SKM-1 (cell line): ENCODE measurements at regions not wholly inside any gene's neighbourhood (a gene's known extent, or its start where the extent isn't known, plus 50 kb on each side); places are given as distances from the start of the nearest gene placed in this dataset.
"Not testable (repeated sequence)": the region's sequence is repeated elsewhere in the genome, so short reads cannot be mapped to it uniquely, and the experiment has no call there.

Experiments used
- DNase-seq: peaks from one replicate; lab custom pipeline; 2025; ENCODE audit not compliant: unreplicated experiment; lab: John Stamatoyannopoulos, UW

DNA sequence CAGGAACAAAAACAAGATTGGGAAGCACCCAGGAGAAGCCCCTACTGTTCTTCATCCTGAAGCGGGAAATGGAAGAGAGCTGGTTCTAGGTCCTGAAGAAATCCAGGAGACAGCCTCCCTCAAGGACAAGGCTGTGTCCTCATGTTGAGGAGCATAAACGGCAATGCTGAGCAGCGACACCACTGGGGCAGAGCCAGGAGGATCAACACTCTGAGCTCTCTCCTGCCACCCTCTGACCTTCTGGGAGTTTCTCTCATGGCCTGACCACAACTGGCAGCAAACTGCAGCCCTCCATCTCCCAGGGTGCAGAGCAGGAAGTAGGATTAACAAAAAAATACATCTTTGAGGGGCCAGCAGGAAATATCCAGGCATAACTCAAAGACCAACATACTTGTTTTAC is 1292.2 kb upstream of the TMEM132C start:
- DNase-seq: no peak

DNA sequence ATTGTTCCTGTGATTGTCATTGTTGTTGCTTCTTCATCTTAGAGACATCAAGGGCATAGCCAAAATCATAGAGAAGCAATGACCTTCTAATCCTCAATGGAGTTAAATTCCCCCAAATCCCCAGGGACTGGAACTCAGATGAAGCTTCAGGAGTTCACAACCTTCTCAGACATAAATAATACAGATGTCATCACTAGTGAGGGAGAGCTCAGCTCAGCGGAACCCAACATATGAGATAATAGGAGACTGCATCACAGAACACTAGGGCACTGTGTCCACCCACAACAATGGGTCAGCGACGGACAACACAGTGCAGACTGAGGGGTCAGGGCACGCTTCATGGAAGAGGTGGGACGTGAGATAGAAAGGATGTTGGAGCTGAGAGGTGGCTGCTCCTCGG is 1290.4 kb upstream of the TMEM132C start:
- DNase-seq: no peak

DNA sequence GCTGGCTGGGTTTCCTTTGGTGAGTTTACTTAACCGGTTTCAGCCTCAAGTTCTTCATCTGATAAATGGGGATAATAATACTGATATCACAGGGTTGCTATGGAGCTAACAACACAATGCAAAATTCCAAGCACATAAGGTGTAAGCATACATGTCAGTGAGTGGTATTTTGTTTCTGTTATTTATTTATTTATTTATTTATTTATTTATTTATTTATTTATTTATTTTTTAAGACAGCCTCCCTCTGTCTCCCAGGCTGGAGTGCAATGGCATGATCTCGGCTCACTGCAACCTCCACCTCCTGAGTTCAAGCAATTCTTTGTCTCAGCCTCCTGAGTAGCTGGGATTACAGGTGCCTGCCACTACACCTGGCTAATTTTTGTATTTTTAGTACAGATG is 1287.4 kb upstream of the TMEM132C start:
- DNase-seq: not testable (repeated sequence)

DNA sequence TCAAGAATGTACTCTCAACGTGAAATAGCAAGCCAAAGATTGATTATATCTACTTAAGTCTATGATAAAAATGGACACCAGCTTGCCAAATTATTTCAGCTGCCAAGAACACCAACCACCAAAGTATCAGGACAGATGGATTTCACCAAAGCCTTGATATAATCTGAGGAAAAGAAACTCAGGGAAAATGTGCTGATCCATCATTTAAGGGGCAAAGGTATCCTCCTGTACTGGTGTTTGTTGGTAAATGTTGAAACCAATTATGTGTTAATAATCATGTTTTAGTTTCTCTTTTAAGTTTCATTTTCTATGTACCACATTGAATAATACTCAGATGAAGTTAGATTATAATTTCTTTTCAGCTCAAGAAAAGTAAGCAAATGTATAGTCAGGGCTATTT is 1284.3 kb upstream of the TMEM132C start:
- DNase-seq: no peak

DNA sequence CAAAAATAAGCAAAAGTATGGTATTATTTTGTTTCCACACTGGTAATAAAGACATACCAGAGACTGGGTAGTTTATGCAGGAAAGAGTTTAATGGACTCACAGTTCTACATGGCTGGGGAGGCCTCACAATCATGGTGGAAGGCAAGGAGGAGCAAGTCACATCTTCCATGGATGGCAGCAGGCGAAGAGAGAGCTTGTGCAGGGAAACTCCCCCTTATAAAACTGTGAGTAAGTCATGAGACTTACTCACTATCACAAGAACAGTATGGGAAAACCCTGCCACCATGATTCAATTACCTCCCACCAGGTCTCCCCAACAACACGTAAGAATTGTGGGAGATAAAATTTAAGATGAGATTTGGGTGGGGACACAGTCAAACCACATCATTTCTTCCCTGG is 1283.2 kb upstream of the TMEM132C start:
- DNase-seq: not testable (repeated sequence)

DNA sequence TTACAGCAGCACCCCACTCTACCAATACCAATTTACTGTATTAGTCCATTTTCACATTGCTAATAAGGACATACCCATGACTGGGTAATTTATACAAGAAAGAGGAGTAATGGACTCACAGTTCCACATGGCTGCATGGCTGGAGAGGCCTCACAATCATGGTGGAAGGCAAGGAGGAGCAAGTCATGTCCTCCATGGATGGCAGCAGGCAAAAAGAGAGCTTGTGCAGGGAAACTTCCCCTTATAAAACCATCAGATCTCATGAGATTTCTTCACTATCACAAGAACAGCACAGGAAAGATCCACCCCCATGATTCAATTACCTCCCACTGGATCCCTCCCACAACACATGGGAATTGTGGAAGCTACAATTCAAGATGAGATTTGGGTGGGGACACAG is 1281.3 kb upstream of the TMEM132C start:
- DNase-seq: not testable (repeated sequence)

DNA sequence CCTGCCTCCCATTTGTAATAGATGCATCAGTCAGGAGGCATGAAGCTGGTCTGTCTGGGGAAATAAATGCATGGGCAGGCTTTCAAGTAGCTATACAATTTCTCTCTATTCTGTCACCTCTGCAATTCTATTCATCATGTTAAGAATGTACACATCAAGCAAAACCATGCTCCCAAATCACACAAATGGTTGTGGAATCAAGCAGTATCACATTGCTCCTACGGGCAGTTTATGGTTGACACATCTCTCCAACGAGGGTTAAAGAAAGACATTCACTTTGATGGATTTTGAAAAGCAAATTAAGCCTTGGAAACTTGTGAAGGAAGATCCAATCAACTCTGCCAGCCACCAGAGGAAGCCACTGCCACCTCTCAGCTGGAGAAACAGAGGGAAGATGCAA is 1277.4 kb upstream of the TMEM132C start:
- DNase-seq: no peak

DNA sequence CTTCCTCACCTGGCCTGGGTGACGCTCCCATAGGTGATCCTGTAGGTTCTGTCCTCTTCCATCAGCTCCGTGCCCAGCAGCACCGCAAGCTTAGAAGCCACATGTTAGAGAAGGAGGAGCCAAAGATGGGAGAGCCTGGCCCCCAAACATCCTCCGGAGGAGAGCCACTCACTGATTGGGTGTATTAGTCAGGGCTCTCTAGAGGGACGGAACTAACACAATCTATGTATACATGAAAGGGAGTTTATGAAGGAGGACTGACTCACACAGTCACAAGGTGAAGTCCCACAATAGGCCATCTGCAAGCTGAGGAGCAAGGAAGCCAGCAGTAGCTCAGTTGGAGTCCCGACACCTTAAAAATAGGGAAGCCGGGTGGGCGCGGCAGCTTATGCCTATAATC is 1273.1 kb upstream of the TMEM132C start:
- DNase-seq: no peak

DNA sequence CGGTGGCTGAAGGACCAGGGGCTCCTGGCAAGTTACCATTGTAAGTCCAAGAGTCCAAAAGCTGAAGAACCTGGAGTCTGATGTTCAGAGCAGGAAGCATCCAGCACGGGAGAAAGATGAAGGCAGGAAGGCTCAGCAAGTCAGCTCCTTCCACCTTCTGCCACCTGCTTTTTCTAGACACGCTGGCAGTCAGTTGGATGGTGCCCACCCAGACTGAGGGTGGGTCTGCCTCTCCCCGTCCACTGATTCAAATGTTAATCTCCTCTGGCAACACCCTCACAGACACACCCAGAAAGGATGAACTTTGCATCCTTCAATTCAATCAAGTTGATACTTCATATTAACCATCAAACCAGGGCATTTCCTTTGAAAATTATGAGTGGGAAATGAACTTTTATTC is 1272.4 kb upstream of the TMEM132C start:
- DNase-seq: no peak

DNA sequence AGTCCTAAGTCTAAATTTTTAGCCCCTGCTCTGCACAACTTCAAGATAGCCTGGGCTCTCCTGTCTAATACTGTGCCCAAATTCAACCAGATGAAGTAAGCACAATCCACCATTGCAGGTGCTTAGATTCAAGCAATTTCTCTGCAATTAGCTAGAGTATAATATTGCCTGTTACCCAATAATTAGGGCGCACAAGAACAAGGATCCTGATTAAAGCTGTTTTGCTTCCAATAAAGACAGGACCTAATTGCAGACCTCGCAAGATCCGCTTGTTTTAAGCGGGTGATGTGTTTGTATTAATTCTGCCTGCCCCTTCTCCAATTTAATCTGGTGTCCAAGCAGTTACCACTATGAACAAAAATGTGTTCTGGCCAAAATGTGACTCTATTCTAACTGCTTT is 1268.9 kb upstream of the TMEM132C start:
- DNase-seq: no peak

DNA sequence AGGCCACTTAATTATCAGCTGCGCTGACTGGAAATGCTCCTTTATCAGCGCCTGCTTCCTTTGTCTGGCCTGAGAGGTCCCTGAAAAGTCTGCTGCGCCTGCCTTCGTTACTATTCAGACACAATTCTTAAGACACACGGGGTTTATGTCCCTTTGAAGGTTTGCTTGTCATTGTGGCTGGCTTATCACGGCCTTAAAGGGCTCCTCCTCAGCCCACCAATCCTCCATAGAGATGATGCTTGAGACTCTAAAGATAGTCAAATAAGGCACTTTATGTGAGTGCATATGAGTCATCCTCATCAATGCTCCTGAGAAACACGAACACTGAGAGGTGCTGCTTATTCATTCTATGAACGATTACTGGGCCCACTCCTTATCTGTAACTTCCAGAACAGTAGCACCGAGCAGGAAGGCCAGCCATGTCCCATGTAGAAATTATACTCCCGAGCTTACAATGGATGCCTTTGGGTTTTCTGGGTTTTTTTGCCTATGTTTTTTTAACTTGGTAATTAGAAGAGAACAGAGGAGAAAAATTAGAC is 1268.2 kb upstream of the TMEM132C start:
- no peak for DNase-seq

DNA sequence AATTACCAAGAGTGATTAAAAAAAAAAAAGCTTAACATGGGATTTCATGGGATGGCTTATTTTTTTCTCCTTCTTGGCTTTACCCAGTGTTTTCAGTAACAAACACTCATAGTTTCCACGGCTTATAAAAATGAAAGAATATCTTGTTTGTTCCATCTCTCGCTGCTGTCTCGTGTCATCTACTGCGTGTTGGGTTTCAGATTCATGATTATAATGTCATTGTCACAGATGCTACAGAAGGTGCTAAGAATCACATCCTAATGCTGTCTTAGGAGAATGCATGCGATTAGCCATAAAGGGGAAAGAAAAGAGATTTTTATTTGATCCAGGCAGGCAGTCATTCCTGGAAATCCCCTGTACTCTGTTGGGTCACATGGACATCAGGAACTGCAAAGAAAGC is 1267.6 kb upstream of the TMEM132C start:
- no peak for DNase-seq

DNA sequence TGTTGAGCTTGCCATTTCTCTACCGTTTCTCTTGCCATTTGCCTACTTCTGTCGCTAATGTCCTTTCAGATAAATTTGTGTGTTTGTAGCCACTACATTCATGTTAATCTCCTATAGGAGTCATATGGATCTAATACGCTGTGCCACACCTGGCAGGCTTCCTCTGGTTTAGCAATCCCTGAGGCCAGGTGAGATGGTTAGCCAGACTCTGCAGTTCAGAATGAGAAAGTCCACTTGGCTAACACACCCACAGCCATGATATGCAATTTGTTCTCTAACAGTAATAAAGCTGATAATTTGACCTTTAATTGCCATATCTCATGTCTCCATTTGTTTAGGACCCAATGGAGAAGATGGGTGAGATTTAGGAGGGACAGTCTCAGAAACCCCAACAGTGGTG is 1261.6 kb upstream of the TMEM132C start:
- no peak for DNase-seq

DNA sequence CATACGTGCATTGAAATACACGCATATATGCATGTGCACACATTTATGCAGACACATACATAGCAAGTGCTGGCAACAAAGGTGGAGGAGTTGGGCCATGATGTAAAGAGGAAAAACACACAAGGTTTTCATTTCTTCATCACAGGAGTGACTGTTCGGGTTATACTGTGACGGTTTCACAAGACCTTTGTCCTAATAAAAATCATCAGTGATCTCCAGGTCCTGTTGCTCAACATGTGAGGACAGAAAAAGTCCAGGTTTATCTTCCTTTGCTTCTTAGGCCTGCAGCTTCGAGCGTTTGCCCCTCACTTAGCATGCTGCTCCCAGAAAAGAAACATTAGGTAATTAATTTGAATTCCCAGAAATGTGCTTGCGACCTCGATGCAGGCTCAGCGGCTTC is 1260.0 kb upstream of the TMEM132C start:
- no peak for DNase-seq

DNA sequence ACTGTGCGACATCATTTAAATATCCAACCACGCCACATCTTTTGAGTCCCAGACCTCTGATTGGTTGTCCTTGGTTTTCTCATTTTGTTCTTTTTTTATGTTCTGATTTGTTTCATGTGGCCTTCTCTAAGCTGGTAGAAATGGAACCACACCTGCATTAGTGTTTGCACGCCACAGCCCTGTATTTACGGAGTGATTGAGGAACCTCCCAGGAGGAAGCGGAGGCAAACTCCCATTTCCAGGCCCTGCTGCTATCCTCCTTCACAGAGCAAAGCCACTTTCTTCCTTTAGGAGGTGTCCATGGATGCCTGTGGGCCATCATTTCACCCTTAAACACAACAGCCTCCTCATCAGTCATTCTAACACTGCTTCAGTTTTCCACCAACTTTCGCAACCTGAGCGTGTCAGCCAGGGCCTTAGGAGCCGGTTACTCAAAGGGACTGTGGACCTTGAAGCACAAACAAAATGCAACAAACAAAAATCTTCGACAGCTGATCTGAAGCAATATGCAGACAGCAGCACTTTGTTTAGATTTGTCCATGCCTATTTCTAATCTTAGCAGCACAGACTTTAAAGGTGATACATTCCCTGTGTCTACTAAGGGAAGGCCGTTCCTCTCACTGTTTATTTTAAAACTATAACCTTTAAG is 1258.1 kb upstream of the TMEM132C start:
- no peak for DNase-seq

DNA sequence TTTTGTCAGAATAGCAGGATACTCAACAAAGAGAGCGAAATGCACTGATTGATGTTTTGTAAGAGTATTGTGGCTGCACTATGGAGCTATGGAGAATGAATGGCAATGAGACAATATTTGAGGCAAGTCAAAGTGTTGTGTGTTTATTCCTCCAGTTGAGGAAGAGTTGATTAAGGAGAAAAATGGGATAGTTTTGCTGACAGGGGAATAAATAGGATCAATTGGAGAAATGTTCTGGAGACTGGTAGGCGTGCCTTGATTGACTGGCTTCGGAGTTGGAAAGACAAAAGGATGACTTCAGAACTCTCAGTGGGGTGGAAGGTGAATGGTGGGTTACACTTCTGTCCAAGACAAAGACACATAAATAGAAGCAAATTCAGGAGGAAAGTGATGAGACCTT is 1254.9 kb upstream of the TMEM132C start:
- DNase-seq: no peak

DNA sequence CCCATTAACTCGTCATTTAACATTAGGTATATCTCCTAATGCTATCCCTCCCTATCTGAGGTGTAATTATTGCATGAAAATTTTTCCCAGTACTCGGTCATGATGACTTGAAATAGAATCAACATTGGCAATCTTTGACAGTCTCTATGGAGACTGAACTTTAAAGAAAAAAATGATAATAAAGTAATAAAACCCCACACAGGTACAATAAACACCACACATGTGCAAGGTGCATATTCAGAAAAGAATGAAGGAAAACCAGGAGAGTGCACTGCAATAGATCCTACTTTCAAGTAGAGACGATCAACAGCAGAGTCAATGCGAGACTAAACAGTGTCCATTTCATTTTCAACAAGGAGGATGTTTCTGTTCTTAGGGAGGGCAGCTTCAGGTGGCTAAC is 1253.8 kb upstream of the TMEM132C start:
- DNase-seq: no peak

DNA sequence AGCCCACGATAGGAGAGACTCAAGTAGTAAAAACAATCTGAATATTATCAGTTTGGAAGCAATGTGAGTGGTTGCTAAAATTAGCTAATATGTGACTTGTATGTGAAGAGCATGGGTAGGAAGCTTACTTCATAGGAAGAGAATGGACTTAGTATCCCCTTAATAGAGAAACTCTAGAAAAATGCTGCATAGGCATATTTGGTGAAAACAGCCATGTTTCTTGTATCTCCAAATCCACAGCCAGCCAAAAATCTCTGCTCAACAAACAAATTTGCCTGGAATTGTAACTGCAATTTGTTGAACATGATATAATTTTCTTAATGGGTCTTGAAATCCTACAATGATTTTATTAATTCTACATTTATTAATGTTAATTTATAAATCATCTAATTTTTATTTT is 1252.9 kb upstream of the TMEM132C start:
- DNase-seq: no peak

DNA sequence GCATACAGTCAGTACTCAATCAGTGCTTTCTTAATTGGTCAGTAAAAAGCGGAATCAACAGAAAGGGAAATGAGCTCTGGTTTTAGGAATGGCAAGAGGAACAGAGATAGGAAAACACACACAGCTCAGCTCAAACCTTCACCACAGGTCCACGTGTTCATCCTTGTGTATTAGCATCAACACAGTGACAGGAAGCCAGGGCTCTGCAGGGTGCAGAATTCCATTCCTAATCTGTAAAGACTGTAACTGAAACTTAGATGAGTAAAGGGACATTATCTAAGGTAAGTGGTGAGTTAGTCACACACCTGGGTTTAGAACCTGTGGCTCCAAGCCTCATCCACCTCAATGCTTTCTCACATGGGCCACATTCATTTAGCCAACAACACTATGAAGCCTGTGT is 1242.2 kb upstream of the TMEM132C start:
- DNase-seq: no peak

DNA sequence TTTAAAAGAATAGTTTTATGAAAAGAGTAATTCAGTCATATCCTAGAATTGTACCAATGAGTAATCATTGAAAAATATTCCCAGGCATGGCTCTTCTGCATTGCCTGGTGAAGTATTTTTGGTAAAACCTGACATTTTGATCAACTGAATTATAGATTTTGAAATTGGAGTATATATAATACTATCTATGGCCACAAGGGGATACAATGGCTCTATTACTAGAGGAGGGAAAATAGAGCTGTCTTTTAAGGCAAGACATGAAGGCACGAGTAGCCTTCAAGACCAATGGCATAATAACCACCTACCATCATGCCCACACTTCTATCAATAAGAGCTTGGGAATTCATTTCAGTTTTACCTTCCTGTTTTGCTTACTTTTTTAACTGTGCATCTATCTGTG is 1241.4 kb upstream of the TMEM132C start:
- no peak for DNase-seq

DNA sequence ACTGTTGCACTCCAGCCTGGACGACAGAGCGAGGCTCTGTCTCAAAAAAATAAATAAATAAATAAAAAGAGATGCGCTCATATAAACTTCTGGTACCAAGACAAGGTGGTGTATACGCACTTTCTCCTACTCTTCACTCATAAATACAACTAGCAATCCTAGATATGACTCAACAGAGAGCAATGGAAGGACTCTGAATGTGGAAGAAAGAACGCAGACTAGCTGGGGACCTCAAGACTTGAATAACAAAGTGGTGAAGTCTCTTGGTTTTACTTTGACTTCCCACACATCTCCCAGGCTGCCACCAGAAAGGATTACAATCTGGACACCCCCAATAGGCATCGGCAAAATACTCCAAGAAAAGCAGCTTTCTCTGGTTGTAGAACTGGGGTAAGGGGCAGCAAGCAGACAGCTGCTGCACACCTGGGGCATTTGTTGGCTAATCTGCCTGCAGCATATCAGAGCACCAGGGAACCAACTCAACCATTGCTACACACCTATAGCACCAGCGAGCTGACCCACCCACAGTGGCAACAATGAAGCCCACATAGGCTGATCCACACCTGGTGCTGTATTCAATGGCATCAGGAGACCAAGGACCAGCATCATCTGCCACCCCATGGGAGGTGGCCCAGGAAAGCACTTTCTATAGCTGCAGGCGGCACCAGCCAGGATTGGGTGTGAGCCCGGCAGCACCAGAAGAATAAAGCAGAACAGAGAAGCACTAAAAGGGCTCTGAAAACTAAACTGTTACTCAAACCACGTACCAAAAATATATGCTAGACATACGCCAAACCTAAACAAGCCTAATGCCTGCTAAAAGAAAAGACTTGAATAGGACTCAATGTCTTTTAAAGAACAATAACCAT is 1231.7 kb upstream of the TMEM132C start:
- DNase-seq: no peak

DNA sequence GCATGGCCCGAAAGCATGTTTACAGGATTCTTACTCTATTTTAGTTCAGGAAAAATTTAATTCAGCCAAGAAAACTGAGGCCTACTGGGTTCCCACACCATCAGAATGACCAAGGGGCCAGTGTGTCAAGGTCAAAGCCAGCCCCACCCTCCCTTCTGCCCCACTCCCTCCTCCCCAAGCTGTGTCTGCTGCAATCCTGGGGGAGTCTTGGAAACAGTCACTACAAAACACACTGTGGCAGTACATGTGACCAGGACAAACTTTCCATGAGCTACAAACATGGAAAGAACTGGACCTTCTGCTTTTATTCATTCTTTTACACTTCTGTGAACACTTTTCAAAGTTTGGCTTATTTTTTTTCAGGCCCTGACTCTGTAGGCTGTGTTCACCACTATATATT is 1228.8 kb upstream of the TMEM132C start:
- DNase-seq: no peak
